HG03280 (cell line): ENCODE measurements at regions not wholly inside any gene's neighbourhood (a gene's known extent, or its start where the extent isn't known, plus 50 kb on each side); places are given as distances from the start of the nearest gene placed in this dataset.

Source experiments
- ATAC-seq: cut with Tn5 transposase; IDR thresholded peaks from one replicate; pipeline ENCODE4 v1.9.1; 2021; ENCODE audit warnings: mild to moderate bottlenecking, moderate library complexity; ENCODE audit not compliant: unreplicated experiment

- ATAC-seq = no peak
Observed at GRCh38 chr1:108051631-108052377, 86.8 kb upstream of the VAV3 start.

GRCh38 chr1:108050911-108051629 is 86.1 kb upstream of the VAV3 start:
- ATAC-seq = no peak

- no peak for ATAC-seq
Observed at GRCh38 chr1:108050158-108050557, 85.2 kb upstream of the VAV3 start.

GRCh38 chr1:108049178-108049819 is 84.3 kb upstream of the VAV3 start:
- ATAC-seq = no peak

GRCh38 chr1:108048301-108049177 is 83.6 kb upstream of the VAV3 start:
- ATAC-seq = no peak

GRCh38 chr1:108047085-108047484 is 82.1 kb upstream of the VAV3 start:
- no peak for ATAC-seq

- no peak for ATAC-seq
Observed at GRCh38 chr1:108046026-108046425, 81.0 kb upstream of the VAV3 start.

GRCh38 chr1:108045460-108045859 is 80.5 kb upstream of the VAV3 start:
- ATAC-seq = no peak

GRCh38 chr1:108044318-108044717 is 79.3 kb upstream of the VAV3 start:
- ATAC-seq = no peak

- ATAC-seq = no peak
Observed at GRCh38 chr1:108043707-108044106, 78.7 kb upstream of the VAV3 start.

- no peak for ATAC-seq
Observed at GRCh38 chr1:108042610-108043009, 77.6 kb upstream of the VAV3 start.

- ATAC-seq = no peak
Observed at GRCh38 chr1:108041360-108042142, 76.6 kb upstream of the VAV3 start.

GRCh38 chr1:108038653-108039236 is 73.8 kb upstream of the VAV3 start:
- ATAC-seq = no peak

GRCh38 chr1:108036796-108037562 is 72.0 kb upstream of the VAV3 start:
- no peak for ATAC-seq

GRCh38 chr1:108034396-108034795 is 69.4 kb upstream of the VAV3 start:
- ATAC-seq = no peak

GRCh38 chr1:108033550-108033951 is 68.6 kb upstream of the VAV3 start:
- ATAC-seq = no peak

- ATAC-seq = no peak
Observed at GRCh38 chr1:108028841-108029388, 63.9 kb upstream of the VAV3 start.

GRCh38 chr1:108027389-108027788 is 62.4 kb upstream of the VAV3 start:
- ATAC-seq = no peak

GRCh38 chr1:108017698-108018097 is 52.7 kb upstream of the VAV3 start:
- ATAC-seq = no peak
